HepG2 (cell line): ENCODE measurements at regions not wholly inside any gene's neighbourhood (a gene's known extent, or its start where the extent isn't known, plus 50 kb on each side); places are given as distances from the start of the nearest gene placed in this dataset.

Experiments used
- ATAC-seq: fragments of 200-7000 bp; cut with Tn5 transposase; 3 replicates; pipeline ENCODE4 v1.9.1; 2020; ENCODE audit warnings: mild to moderate bottlenecking, moderate library complexity
- BruUV-seq: library from RNA; stranded (reverse); fragments of 400-500 nt; replicated peaks from 2 replicates; lab custom pipeline; 2021; lab: Mats Ljungman, UMichigan
- CTCF ChIA-PET: fragments of 300-600 bp; formaldehyde crosslinking; extraction: SDS; loops from one replicate; lab custom pipeline; 2021; ENCODE audit warnings: low total read pairs, inconsistent platforms, low intra/inter-chr PET ratio; lab: Yijun Ruan, JAX
- POLR2A ChIA-PET: fragments of 350-600 bp; sonication (Branson Sonifier 250); formaldehyde crosslinking; loops from one replicate; lab custom pipeline; 2020; ENCODE audit warnings: antibody characterized with exemption, inconsistent platforms; lab: Yijun Ruan, JAX
- DNase-seq: peaks from one replicate; pipeline ENCODE4 v3.0.0-alpha.2; 2015; ENCODE audit warnings: low spot score
- FAIRE-seq: peaks from 3 replicates; lab custom pipeline; 2011; peaks lifted over from hg19 to GRCh38; lab: Jason Lieb, UNC
- H2AFZ ChIP-seq: one replicate; pipeline ENCODE4 v1.6.1; 2011; ENCODE audit warnings: low read length, inconsistent platforms
- H3K27ac ChIP-seq: fragments of 300-600 bp; 3 replicates; pipeline ENCODE4 v1.8.0; 2011; ENCODE audit warnings: mixed run types, mild to moderate bottlenecking, mixed read lengths, low read length, inconsistent platforms; ENCODE audit not compliant: insufficient read depth; ENCODE audit errors: extremely low read length
- H3K27me3 ChIP-seq, 2 experiments: fragments of 200-600 bp in 1 of 2; 2 replicates in 1 of 2; 3 replicates in 1 of 2; pipeline versions ENCODE4 v1.6.0 to v1.8.0; 2011; ENCODE audit warnings: low read length in 2 of 2, mild to moderate bottlenecking in 2 of 2, moderate library complexity in 2 of 2, inconsistent platforms in 1 of 2; ENCODE audit not compliant: insufficient read depth in 2 of 2, control insufficient read depth in 1 of 2
- H3K36me3 ChIP-seq, 2 experiments: fragments of 200-600 bp in 1 of 2; replicated peaks in 1 of 2; 2 replicates in 1 of 2; 3 replicates in 1 of 2; pipeline versions ENCODE4 v1.5.1 to v1.8.0; 2011; ENCODE audit warnings: low read length in 2 of 2, inconsistent platforms in 1 of 2; ENCODE audit not compliant: insufficient read depth in 2 of 2, control insufficient read depth in 1 of 2
- H3K4me1 ChIP-seq: 2 replicates; pipeline ENCODE4 v1.5.1; 2012; ENCODE audit warnings: low read length, inconsistent platforms; ENCODE audit not compliant: insufficient read depth
- H3K4me2 ChIP-seq: 2 replicates; pipeline ENCODE4 v1.6.0; 2011; ENCODE audit warnings: low read depth, low read length, inconsistent platforms
- H3K4me3 ChIP-seq, 3 experiments: fragments of 200-600 bp in 1 of 3; sonication (generic), shearing (Covaris generic) in 1 of 3; replicated peaks in 1 of 3; 2 replicates each; pipeline ENCODE4 v1.5.1; 2011 to 2016; ENCODE audit warnings: low read length in 3 of 3, inconsistent platforms in 2 of 3, low read depth in 2 of 3, mild to moderate bottlenecking in 2 of 3, control low read depth in 1 of 3, mixed read lengths in 1 of 3; ENCODE audit not compliant: insufficient read depth in 1 of 3
- H3K79me2 ChIP-seq: one replicate; pipeline ENCODE4 v1.6.1; 2011; ENCODE audit warnings: low read length, inconsistent platforms; ENCODE audit not compliant: insufficient read depth
- H3K9ac ChIP-seq: 2 replicates; pipeline ENCODE4 v1.6.0; 2011; ENCODE audit warnings: mild to moderate bottlenecking, low read depth, low read length, inconsistent platforms; ENCODE audit not compliant: insufficient read depth
- H3K9me3 ChIP-seq: 2 replicates; pipeline ENCODE4 v1.5.1; 2012; ENCODE audit warnings: mild to moderate bottlenecking, low read length
- H4K20me1 ChIP-seq: 2 replicates; pipeline ENCODE4 v1.6.0; 2011; ENCODE audit warnings: inconsistent platforms, mild to moderate bottlenecking, low read length, moderate library complexity; ENCODE audit not compliant: insufficient read depth
- CTCF ChIP-seq: sonication (generic); formaldehyde crosslinking; IDR thresholded peaks from 2 replicates; pipeline ENCODE4 v1.5.0; 2020; ENCODE audit warnings: mild to moderate bottlenecking, missing genetic modification reagents, moderate library complexity
- MAFG ChIP-seq: sonication (generic); formaldehyde crosslinking; IDR thresholded peaks from 2 replicates; pipeline ENCODE4 v1.5.1; 2020; ENCODE audit warnings: mild to moderate bottlenecking, missing genetic modification reagents
- SOX13 ChIP-seq, 3 experiments: fragments of 450-650 bp in 1 of 3; sonication (generic) in 1 of 3; formaldehyde crosslinking in 1 of 3; IDR thresholded peaks in 2 of 3; conservative IDR thresholded peaks in 1 of 3; 2 replicates each; pipeline versions ENCODE4 v1.5.0 to v1.6.1; 2016 to 2020; ENCODE audit warnings: antibody characterized with exemption in 1 of 3, mild to moderate bottlenecking in 1 of 3, missing compliant biosample characterization in 1 of 3, missing genetic modification reagents in 1 of 3, moderate library complexity in 1 of 3
- TRIM22 ChIP-seq: fragments of 450-650 bp; IDR thresholded peaks from 2 replicates; pipeline ENCODE4 v1.6.1; 2017
- ZSCAN12 ChIP-seq: sonication (generic); formaldehyde crosslinking; IDR thresholded peaks from 2 replicates; pipeline ENCODE4 v1.9.0; 2021; ENCODE audit warnings: mild to moderate bottlenecking, missing genetic modification reagents
- WGBS: methylation state at CpG from one replicate; pipeline ENCODE4 v1.1.6; 2017; ENCODE audit warnings: low lambda C conversion rate; 5-methylcytosine and 5-hydroxymethylcytosine counted together
- in situ Hi-C: cut with HindIII; loops from 2 replicates; pipeline ENCODE4 v1.10.0; 2017; ENCODE audit warnings: low pct_unique_long_range_greater_than_20kb; ENCODE audit not compliant: extremely low pct_ligation_motif_present
- intact Hi-C: fragments of 100-400 bp; cut with micrococcal nuclease; formaldehyde crosslinking; loops from one replicate; pipeline ENCODE4 v1.10.0; 2022; ENCODE audit not compliant: unreplicated experiment

- TF ChIP-seq SOX13 (IDR thresholded peaks at IDR 0.05): no peak
- no peak for TF ChIP-seq SOX13 (CRISPR knock-in tag; conservative IDR thresholded peaks at IDR 0.05 in 1 of 2, IDR thresholded peaks at IDR 0.05 in 1 of 2)
- TF ChIP-seq CTCF (CRISPR knock-in tag): no peak
These were observed 586.8 kb downstream of the RFPL4B start (continued) for GRCh38 chr6:112933947-112934346.

GRCh38 chr6:112934433-112935327 lies 587.5 kb downstream of the RFPL4B start:
- Histone ChIP-seq H3K4me1 (no peaks in the 10 kb centered on the region), H3K27me3 (no peaks in the 10 kb centered on the region)
- no peak for TF ChIP-seq MAFG (CRISPR knock-in tag)
- TF ChIP-seq ZSCAN12 (CRISPR knock-in tag): no peak
- TF ChIP-seq TRIM22: no peak
- TF ChIP-seq, all 625 proteins: peak for 0
- no peak for FAIRE-seq
- BruUV-seq: no TSS peak
- WGBS: 0% methylated on average over 1 of the region's 1 CpG
- H3K4me3 ChIP-seq: no peak overlapping the region
- H2AFZ ChIP-seq: no peak overlapping the region
- intact Hi-C loops: no loop called here
- ChIA-PET POLR2A (no interaction called here), CTCF (no interaction called here)
- no peak overlapping the region for H3K9ac ChIP-seq
- DNase-seq: no peak
- no peak overlapping the region for H3K4me2 ChIP-seq
- no peak overlapping the region for H3K27ac ChIP-seq
- no peaks in the 10 kb centered on the region for H3K9me3 ChIP-seq
- no peaks in the 10 kb centered on the region for H4K20me1 ChIP-seq
- no peaks in the 10 kb centered on the region for H3K79me2 ChIP-seq
- in situ Hi-C loops: no loop called here
- H3K36me3 ChIP-seq: no peaks in the 10 kb centered on the region
- ATAC-seq: no peak
